ENCODE measurements at regions not wholly inside any gene's neighbourhood (a gene's known extent, or its start where the extent isn't known, plus 50 kb on each side); places are given as distances from the start of the nearest gene placed in this dataset.
A peak's percentile ranks its signal among the peaks of the same experiment; 100 is the strongest.

GRCh38 chr2:172162739-172163336 lies 60.1 kb upstream of the DLX2 start:
- Histone ChIP-seq H3K9me3 (no peaks in the 10 kb centered on the region), H3K36me3 (no peaks in the 10 kb centered on the region), H3K27ac (no peak overlapping the region), H3K4me3 (ENCODE audit: low read depth in 1 of 2, low read length in 1 of 2) (no peak overlapping the region), H3K4me1 (ENCODE audit: control insufficient read depth in 1 of 2, insufficient read depth in 1 of 2, low read depth in 1 of 2, low read length in 1 of 2) (no peaks in the 10 kb centered on the region), H3K27me3 (no peaks in the 10 kb centered on the region)
- no peak for TF ChIP-seq CTCF (IDR thresholded peaks at IDR 0.05)

GRCh38 chr2:172168917-172169346 lies 66.2 kb upstream of the DLX2 start:
- H3K4me1 ChIP-seq (ENCODE audit: control insufficient read depth in 1 of 2, insufficient read depth in 1 of 2, low read depth in 1 of 2, low read length in 1 of 2): peaks cover 7 to 8% of the 10 kb centered on the region in 2 experiments

GRCh38 chr2:172169611-172170010 lies 66.9 kb upstream of the DLX2 start:
- Histone ChIP-seq H3K36me3 (no peaks in the 10 kb centered on the region), H3K4me3 (ENCODE audit: low read depth in 1 of 2, low read length in 1 of 2) (no peak overlapping the region), H3K27ac (no peak overlapping the region), H3K27me3 (peaks cover 21% of the 10 kb centered on the region), H3K4me1 (ENCODE audit: control insufficient read depth in 1 of 2, insufficient read depth in 1 of 2, low read depth in 1 of 2, low read length in 1 of 2) (peaks cover 7 to 8% of the 10 kb centered on the region in 2 experiments), H3K9me3 (no peaks in the 10 kb centered on the region)
- no peak for TF ChIP-seq CTCF (IDR thresholded peaks at IDR 0.05)

More at GRCh38 chr2:172168917-172169346, 66.2 kb upstream of the DLX2 start:
- no peak for TF ChIP-seq CTCF (IDR thresholded peaks at IDR 0.05)
- Histone ChIP-seq H3K36me3 (no peaks in the 10 kb centered on the region), H3K4me3 (ENCODE audit: low read depth in 1 of 2, low read length in 1 of 2) (no peak overlapping the region), H3K27me3 (peaks cover 21% of the 10 kb centered on the region), H3K27ac (no peak overlapping the region), H3K9me3 (no peaks in the 10 kb centered on the region)

GRCh38 chr2:172172513-172173173 lies 69.9 kb upstream of the DLX2 start:
- H3K27ac ChIP-seq: no peak overlapping the region
- H3K4me1 ChIP-seq (ENCODE audit: control insufficient read depth in 1 of 2, insufficient read depth in 1 of 2, low read depth in 1 of 2, low read length in 1 of 2): peaks cover 7 to 8% of the 10 kb centered on the region in 2 experiments
- peak; percentile 78 for TF ChIP-seq CTCF (IDR thresholded peaks at IDR 0.05)
- peak overlapping the region; percentile 58 to 69 for H3K4me3 ChIP-seq (ENCODE audit: low read depth in 1 of 2, low read length in 1 of 2)
- H3K27me3 ChIP-seq: peaks cover 21% of the 10 kb centered on the region
- no peaks in the 10 kb centered on the region for H3K9me3 ChIP-seq
- no peaks in the 10 kb centered on the region for H3K36me3 ChIP-seq

- no peaks in the 10 kb centered on the region for H3K9me3 ChIP-seq
- TF ChIP-seq CTCF (IDR thresholded peaks at IDR 0.05): no peak
- H3K4me3 ChIP-seq (ENCODE audit: low read depth in 1 of 2, low read length in 1 of 2): peak overlapping the region; percentile 58 to 69
- H3K36me3 ChIP-seq: no peaks in the 10 kb centered on the region
- peaks cover 21% of the 10 kb centered on the region for H3K27me3 ChIP-seq
- no peak overlapping the region for H3K27ac ChIP-seq
- H3K4me1 ChIP-seq (ENCODE audit: control insufficient read depth in 1 of 2, insufficient read depth in 1 of 2, low read depth in 1 of 2, low read length in 1 of 2): peaks cover 7 to 8% of the 10 kb centered on the region in 2 experiments
Observed at GRCh38 chr2:172173174-172173706, 70.5 kb upstream of the DLX2 start.

Measured in neutrophil (primary cell).